ENCODE measurements at regions not wholly inside any gene's neighbourhood (a gene's known extent, or its start where the extent isn't known, plus 50 kb on each side); places are given as distances from the start of the nearest gene placed in this dataset.

- TF ChIP-seq CTCF (IDR thresholded peaks at IDR 0.05 in 2 of 3, conservative IDR thresholded peaks at IDR 0.05 in 1 of 3; ENCODE audit: insufficient read depth in 2 of 3, low read depth in 1 of 3, low read length in 3 of 3), result peak in 1 of 3 experiments; percentile 31; a peak in 2 of 6 replicates
- no peak for TF ChIP-seq DIDO1 (tag; IDR thresholded peaks at IDR 0.05; ENCODE audit: low read depth)
- no peak for TF ChIP-seq PHB2 (IDR thresholded peaks at IDR 0.05; ENCODE audit: low read depth)
These were observed 630.3 kb upstream of the MAN1A1 start for GRCh38 chr6:119979862-119980261.
